ENCODE measurements at regions not wholly inside any gene's neighbourhood (a gene's known extent, or its start where the extent isn't known, plus 50 kb on each side); places are given as distances from the start of the nearest gene placed in this dataset.
A peak's percentile ranks its signal among the peaks of the same experiment; 100 is the strongest.

GRCh38 chr5:60287174-60287771 is 393.7 kb upstream of the PDE4D start:
- Histone ChIP-seq H3K27ac (ENCODE audit: low read depth in 1 of 2, low read length in 2 of 2) (no peak overlapping the region), H3K9me3 (ENCODE audit: control insufficient read depth in 1 of 2, insufficient read depth in 1 of 2, low read length in 2 of 2) (no peaks in the 10 kb centered on the region), H3K36me3 (ENCODE audit: insufficient read depth, low read length) (no peaks in the 10 kb centered on the region), H3K27me3 (ENCODE audit: control insufficient read depth in 1 of 2, insufficient read depth in 2 of 2, low read length in 2 of 2) (no peaks in the 10 kb centered on the region), H3K4me3 (ENCODE audit: low read length) (no peak overlapping the region), H3K4me1 (ENCODE audit: insufficient read depth, low read length) (no peaks in the 10 kb centered on the region)
- ChIA-PET POLR2A (no interaction called here), CTCF (no interaction called here)
- ATAC-seq (ENCODE audit: poor library complexity), result no peak
- intact Hi-C loops (cut with DNase I, micrococcal nuclease), result no loop called here
- Mint-ChIP-seq H3K4me1 (ENCODE audit: low read depth) (no peaks in the 10 kb centered on the region), H3K36me3 (ENCODE audit: low read depth) (no peaks in the 10 kb centered on the region), H3K9me3 (no peaks in the 10 kb centered on the region), H3K27me3 (no peaks in the 10 kb centered on the region), H3K27ac (no peak overlapping the region), H3K4me3 (no peak overlapping the region)
- peak in 3 of 14 experiments; percentile 7 to 45 (median 36) for DNase-seq
- TF ChIP-seq CTCF (IDR thresholded peaks at IDR 0.05), result no peak

GRCh38 chr5:60285910-60286309 is 392.4 kb upstream of the PDE4D start:
- TF ChIP-seq CTCF (IDR thresholded peaks at IDR 0.05), result no peak
- CTCF ChIA-PET, result interaction anchor here (0.9 to 1.5 kb wide), 2 partner anchors 10 to 11 kb away, joined by 4 read pairs; no protein-coding TSS in a partner anchor
- Histone ChIP-seq H3K27me3 (ENCODE audit: control insufficient read depth in 1 of 2, insufficient read depth in 2 of 2, low read length in 2 of 2) (no peaks in the 10 kb centered on the region), H3K9me3 (ENCODE audit: control insufficient read depth in 1 of 2, insufficient read depth in 1 of 2, low read length in 2 of 2) (no peaks in the 10 kb centered on the region), H3K4me3 (ENCODE audit: low read length) (no peak overlapping the region), H3K27ac (ENCODE audit: low read depth in 1 of 2, low read length in 2 of 2) (no peak overlapping the region), H3K4me1 (ENCODE audit: insufficient read depth, low read length) (no peaks in the 10 kb centered on the region), H3K36me3 (ENCODE audit: insufficient read depth, low read length) (no peaks in the 10 kb centered on the region)
- intact Hi-C loops (cut with DNase I, micrococcal nuclease), result no loop called here
- Mint-ChIP-seq H3K27me3 (no peaks in the 10 kb centered on the region), H3K4me3 (no peak overlapping the region), H3K36me3 (ENCODE audit: low read depth) (no peaks in the 10 kb centered on the region), H3K4me1 (ENCODE audit: low read depth) (no peaks in the 10 kb centered on the region), H3K27ac (no peak overlapping the region), H3K9me3 (no peaks in the 10 kb centered on the region)
- ATAC-seq (ENCODE audit: poor library complexity) (no peak), DNase-seq (no peak)
- POLR2A ChIA-PET, result no interaction called here

- Histone ChIP-seq H3K4me1 (ENCODE audit: insufficient read depth, low read length) (no peaks in the 10 kb centered on the region), H3K4me3 (ENCODE audit: low read length) (no peak overlapping the region), H3K9me3 (ENCODE audit: control insufficient read depth in 1 of 2, insufficient read depth in 1 of 2, low read length in 2 of 2) (peaks cover 0 to 4% of the 10 kb centered on the region in 2 experiments), H3K27ac (ENCODE audit: low read depth in 1 of 2, low read length in 2 of 2) (no peak overlapping the region), H3K27me3 (ENCODE audit: control insufficient read depth in 1 of 2, insufficient read depth in 2 of 2, low read length in 2 of 2) (no peaks in the 10 kb centered on the region), H3K36me3 (ENCODE audit: insufficient read depth, low read length) (no peaks in the 10 kb centered on the region)
- CTCF ChIA-PET, result no interaction called here
- H3K4me3 Mint-ChIP-seq, result no peak overlapping the region
- ATAC-seq (ENCODE audit: poor library complexity) (no peak), DNase-seq (no peak)
- no peaks in the 10 kb centered on the region for H3K9me3 Mint-ChIP-seq
- no peaks in the 10 kb centered on the region for H3K36me3 Mint-ChIP-seq (ENCODE audit: low read depth)
- H3K4me1 Mint-ChIP-seq (ENCODE audit: low read depth), result no peaks in the 10 kb centered on the region
- no peak overlapping the region for H3K27ac Mint-ChIP-seq
- intact Hi-C loops (cut with DNase I, micrococcal nuclease), result no loop called here
- POLR2A ChIA-PET, result no interaction called here
- no peaks in the 10 kb centered on the region for H3K27me3 Mint-ChIP-seq
- TF ChIP-seq CTCF (IDR thresholded peaks at IDR 0.05), result no peak
Measured at GRCh38 chr5:60280943-60281342, 387.4 kb upstream of the PDE4D start.
